Activated CD4-positive, alpha-beta T cell treated with anti-CD3 and anti-CD28 coated beads, Interleukin-2, amount 50 U/mL, for 24 hours (primary cell): ENCODE measurements at regions not wholly inside any gene's neighbourhood (a gene's known extent, or its start where the extent isn't known, plus 50 kb on each side); places are given as distances from the start of the nearest gene placed in this dataset.

Experiments
- DNase-seq, 2 donors: peaks; one replicate each; pipeline ENCODE4 v3.0.0-alpha.2; 2020; ENCODE audit warnings: low read depth in 1 of 2, low spot score in 1 of 2

GRCh38 chr10:123552760-123553554, 113.2 kb upstream of the GPR26 start:
- no peak for DNase-seq

GRCh38 chr10:123553810-123554430, 112.2 kb upstream of the GPR26 start:
- DNase-seq: no peak

GRCh38 chr10:123554656-123555055, 111.5 kb upstream of the GPR26 start:
- no peak for DNase-seq

- no peak for DNase-seq
These were observed 110.5 kb upstream of the GPR26 start for GRCh38 chr10:123555616-123556015.

- DNase-seq: no peak
These were observed 110.1 kb upstream of the GPR26 start for GRCh38 chr10:123556049-123556448.

GRCh38 chr10:123556736-123557135, 109.4 kb upstream of the GPR26 start:
- no peak for DNase-seq

- DNase-seq: no peak
These were observed 108.6 kb upstream of the GPR26 start for GRCh38 chr10:123557366-123558108.

- no peak for DNase-seq
These were observed 107.5 kb upstream of the GPR26 start for GRCh38 chr10:123558651-123559050.

- DNase-seq: peak; percentile 50 to 57
These were observed 106.9 kb upstream of the GPR26 start for GRCh38 chr10:123559066-123559822.

- DNase-seq: no peak
These were observed 106.4 kb upstream of the GPR26 start for GRCh38 chr10:123559823-123560092.

- no peak for DNase-seq
These were observed 105.6 kb upstream of the GPR26 start for GRCh38 chr10:123560301-123561140.

GRCh38 chr10:123561141-123561440, 105.1 kb upstream of the GPR26 start:
- DNase-seq: no peak

GRCh38 chr10:123562387-123562786, 103.8 kb upstream of the GPR26 start:
- no peak for DNase-seq

- DNase-seq: no peak
These were observed 103.2 kb upstream of the GPR26 start for GRCh38 chr10:123562811-123563580.

- no peak for DNase-seq
These were observed 102.6 kb upstream of the GPR26 start for GRCh38 chr10:123563581-123563855.

GRCh38 chr10:123563994-123564393, 102.2 kb upstream of the GPR26 start:
- no peak for DNase-seq

- no peak for DNase-seq
These were observed 101.5 kb upstream of the GPR26 start for GRCh38 chr10:123564631-123565030.

- no peak for DNase-seq
These were observed 100.2 kb upstream of the GPR26 start for GRCh38 chr10:123565691-123566660.
